ENCODE measurements at regions not wholly inside any gene's neighbourhood (a gene's known extent, or its start where the extent isn't known, plus 50 kb on each side); places are given as distances from the start of the nearest gene placed in this dataset.
"Not testable (repeated sequence)": the region's sequence is repeated elsewhere in the genome, so short reads cannot be mapped to it uniquely, and the experiment has no call there.

GRCh38 chr15:96582473-96582872 lies 252.0 kb downstream of the NR2F2 start:
- no peak for DNase-seq (ENCODE audit: low spot score)

GRCh38 chr15:96583671-96584070 lies 253.2 kb downstream of the NR2F2 start:
- DNase-seq (ENCODE audit: low spot score) = no peak

GRCh38 chr15:96585484-96586386 lies 255.2 kb downstream of the NR2F2 start:
- no peak for DNase-seq (ENCODE audit: low spot score)

- peak; percentile 3 for DNase-seq (ENCODE audit: low spot score)
Measured at GRCh38 chr15:96586901-96587300, 256.4 kb downstream of the NR2F2 start.

- no peak for DNase-seq (ENCODE audit: low spot score)
Measured at GRCh38 chr15:96589864-96590263, 259.4 kb downstream of the NR2F2 start.

- DNase-seq (ENCODE audit: low spot score) = no peak
Measured at GRCh38 chr15:96593735-96594134, 263.2 kb downstream of the NR2F2 start.

GRCh38 chr15:96595951-96596350 lies 265.5 kb downstream of the NR2F2 start:
- DNase-seq (ENCODE audit: low spot score) = no peak

GRCh38 chr15:96598514-96598913 lies 268.0 kb downstream of the NR2F2 start:
- no peak for DNase-seq (ENCODE audit: low spot score)

GRCh38 chr15:96599268-96599667 lies 268.8 kb downstream of the NR2F2 start:
- no peak for DNase-seq (ENCODE audit: low spot score)

- no peak for DNase-seq (ENCODE audit: low spot score)
Measured at GRCh38 chr15:96600350-96600749, 269.9 kb downstream of the NR2F2 start.

- no peak for DNase-seq (ENCODE audit: low spot score)
Measured at GRCh38 chr15:96606617-96607016, 276.1 kb downstream of the NR2F2 start.

- DNase-seq (ENCODE audit: low spot score) = no peak
Measured at GRCh38 chr15:96610757-96611156, 280.3 kb downstream of the NR2F2 start.

- DNase-seq (ENCODE audit: low spot score) = no peak
Measured at GRCh38 chr15:96612917-96613316, 282.4 kb downstream of the NR2F2 start.

- DNase-seq (ENCODE audit: low spot score) = no peak
Measured at GRCh38 chr15:96619174-96619573, 288.7 kb downstream of the NR2F2 start.

GRCh38 chr15:96622714-96623113 lies 292.2 kb downstream of the NR2F2 start:
- DNase-seq (ENCODE audit: low spot score) = peak; percentile 3

GRCh38 chr15:96625256-96625655 lies 294.8 kb downstream of the NR2F2 start:
- DNase-seq (ENCODE audit: low spot score) = no peak

- no peak for DNase-seq (ENCODE audit: low spot score)
Measured at GRCh38 chr15:96627031-96627568, 296.6 kb downstream of the NR2F2 start.

- DNase-seq (ENCODE audit: low spot score) = no peak
Measured at GRCh38 chr15:96629511-96629910, 299.0 kb downstream of the NR2F2 start.

GRCh38 chr15:96638793-96639192 lies 308.3 kb downstream of the NR2F2 start:
- DNase-seq (ENCODE audit: low spot score) = no peak

- no peak for DNase-seq (ENCODE audit: low spot score)
Measured at GRCh38 chr15:96645796-96646195, 315.3 kb downstream of the NR2F2 start.

- DNase-seq (ENCODE audit: low spot score) = no peak
Measured at GRCh38 chr15:96648866-96649265, 318.4 kb downstream of the NR2F2 start.

GRCh38 chr15:96657096-96657495 lies 326.6 kb downstream of the NR2F2 start:
- DNase-seq (ENCODE audit: low spot score) = no peak

- DNase-seq (ENCODE audit: low spot score) = not testable (repeated sequence)
Measured at GRCh38 chr15:96666979-96667378, 336.5 kb downstream of the NR2F2 start.

GRCh38 chr15:96670389-96670788 lies 339.9 kb downstream of the NR2F2 start:
- no peak for DNase-seq (ENCODE audit: low spot score)

Measured in NAMALWA (cell line).